ENCODE measurements at regions not wholly inside any gene's neighbourhood (a gene's known extent, or its start where the extent isn't known, plus 50 kb on each side); places are given as distances from the start of the nearest gene placed in this dataset.
"Not testable (repeated sequence)": the region's sequence is repeated elsewhere in the genome, so short reads cannot be mapped to it uniquely, and the experiment has no call there.

DNA sequence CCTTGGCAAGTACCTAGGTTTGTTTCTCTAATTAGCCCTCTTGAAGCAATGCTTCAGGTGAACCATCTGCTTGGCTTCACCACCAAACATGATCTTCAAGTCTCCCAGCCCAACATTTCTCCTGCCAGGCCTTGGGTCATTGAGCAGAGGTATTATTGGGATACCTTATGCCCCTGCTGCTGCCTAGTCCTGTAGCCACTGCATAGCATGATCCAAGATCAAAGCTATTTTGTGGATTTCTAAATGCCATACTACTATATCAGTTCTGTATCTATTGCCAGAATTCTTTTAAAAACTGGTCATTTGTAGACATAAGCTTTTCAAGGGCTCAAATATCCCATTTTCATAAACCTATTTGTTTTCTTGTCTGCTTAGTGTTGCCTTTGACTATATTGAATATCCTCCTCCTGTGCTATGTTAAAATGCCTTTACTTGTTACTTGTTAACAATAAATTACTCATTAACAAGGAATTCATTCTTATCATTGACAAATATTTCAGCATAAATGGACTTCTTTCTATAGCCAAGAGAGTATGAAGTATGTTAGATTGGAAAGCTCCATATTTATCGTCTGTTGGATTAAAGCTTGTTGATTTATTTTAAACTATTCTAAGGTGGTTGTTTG lies 204.5 kb upstream of the RBBP8 start:
- H3K27ac Mint-ChIP-seq, result no peak overlapping the region
- H3K9me3 Mint-ChIP-seq, result no peaks in the 10 kb centered on the region
- peaks cover 5% of the 10 kb centered on the region for H3K27me3 Mint-ChIP-seq (ENCODE audit: low read depth)
- no peak overlapping the region for H3K4me3 Mint-ChIP-seq
- H3K4me1 Mint-ChIP-seq (ENCODE audit: low read depth), result no peaks in the 10 kb centered on the region
- H3K36me3 Mint-ChIP-seq (ENCODE audit: low read depth), result no peaks in the 10 kb centered on the region

GRCh38 chr18:22731398-22731797 lies 201.7 kb upstream of the RBBP8 start:
- Mint-ChIP-seq H3K4me3 (no peak overlapping the region), H3K4me1 (ENCODE audit: low read depth) (no peaks in the 10 kb centered on the region), H3K27me3 (ENCODE audit: low read depth) (peaks cover 5% of the 10 kb centered on the region), H3K27ac (no peak overlapping the region), H3K36me3 (ENCODE audit: low read depth) (no peaks in the 10 kb centered on the region), H3K9me3 (no peaks in the 10 kb centered on the region)

GRCh38 chr18:22734105-22734661 lies 198.9 kb upstream of the RBBP8 start:
- H3K4me3 Mint-ChIP-seq, result no peak overlapping the region

GRCh38 chr18:22734791-22735627 lies 198.1 kb upstream of the RBBP8 start:
- no peak overlapping the region for H3K27ac Mint-ChIP-seq
- peaks cover 5% of the 10 kb centered on the region for H3K27me3 Mint-ChIP-seq (ENCODE audit: low read depth)
- peaks cover 3% of the 10 kb centered on the region for H3K4me1 Mint-ChIP-seq (ENCODE audit: low read depth)
- no peaks in the 10 kb centered on the region for H3K9me3 Mint-ChIP-seq
- H3K36me3 Mint-ChIP-seq (ENCODE audit: low read depth), result no peaks in the 10 kb centered on the region
- H3K4me3 Mint-ChIP-seq, result no peak overlapping the region

More at GRCh38 chr18:22734105-22734661, 198.9 kb upstream of the RBBP8 start:
- Mint-ChIP-seq H3K9me3 (no peaks in the 10 kb centered on the region), H3K27ac (no peak overlapping the region), H3K4me1 (ENCODE audit: low read depth) (peaks cover under 1% of the 10 kb centered on the region), H3K36me3 (ENCODE audit: low read depth) (no peaks in the 10 kb centered on the region), H3K27me3 (ENCODE audit: low read depth) (peaks cover 5% of the 10 kb centered on the region)

GRCh38 chr18:22737054-22737453 lies 196.1 kb upstream of the RBBP8 start:
- peaks cover 5% of the 10 kb centered on the region for H3K27me3 Mint-ChIP-seq (ENCODE audit: low read depth)
- no peak overlapping the region for H3K27ac Mint-ChIP-seq
- peaks cover under 1% of the 10 kb centered on the region for H3K9me3 Mint-ChIP-seq
- peaks cover 7% of the 10 kb centered on the region for H3K4me1 Mint-ChIP-seq (ENCODE audit: low read depth)
- H3K36me3 Mint-ChIP-seq (ENCODE audit: low read depth), result no peaks in the 10 kb centered on the region
- H3K4me3 Mint-ChIP-seq, result no peak overlapping the region

- no peaks in the 10 kb centered on the region for H3K27me3 Mint-ChIP-seq (ENCODE audit: low read depth)
- H3K4me3 Mint-ChIP-seq, result no peak overlapping the region
- peaks cover 4% of the 10 kb centered on the region for H3K9me3 Mint-ChIP-seq
- peaks cover 7% of the 10 kb centered on the region for H3K4me1 Mint-ChIP-seq (ENCODE audit: low read depth)
- no peaks in the 10 kb centered on the region for H3K36me3 Mint-ChIP-seq (ENCODE audit: low read depth)
- H3K27ac Mint-ChIP-seq, result no peak overlapping the region
These were observed 194.0 kb upstream of the RBBP8 start for GRCh38 chr18:22739061-22739642.

DNA sequence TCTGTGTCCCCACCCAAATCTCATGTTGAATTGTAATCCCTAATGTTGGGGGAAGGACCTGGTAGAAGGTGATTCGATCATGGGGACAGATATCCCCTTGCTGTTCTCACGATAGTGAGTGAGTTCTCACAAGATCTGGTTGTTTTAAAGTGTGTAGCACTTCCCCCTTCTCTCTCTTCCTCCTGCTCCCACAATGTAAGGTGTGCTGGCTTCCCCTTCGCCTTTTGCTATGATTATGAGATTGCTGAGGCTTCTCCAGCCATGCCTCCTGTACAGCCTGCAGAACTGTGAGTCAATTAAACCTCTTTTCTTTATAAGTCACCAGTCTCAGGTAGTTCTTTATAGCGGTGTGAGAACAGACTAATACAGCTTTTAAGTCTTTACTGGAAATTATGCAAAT lies 193.3 kb upstream of the RBBP8 start:
- no peaks in the 10 kb centered on the region for H3K27me3 Mint-ChIP-seq (ENCODE audit: low read depth)
- no peaks in the 10 kb centered on the region for H3K36me3 Mint-ChIP-seq (ENCODE audit: low read depth)
- no peak overlapping the region for H3K4me3 Mint-ChIP-seq
- H3K4me1 Mint-ChIP-seq (ENCODE audit: low read depth), result peaks cover 7% of the 10 kb centered on the region
- H3K9me3 Mint-ChIP-seq, result peaks cover 7% of the 10 kb centered on the region
- H3K27ac Mint-ChIP-seq, result no peak overlapping the region

GRCh38 chr18:22741318-22741717 lies 191.8 kb upstream of the RBBP8 start:
- Mint-ChIP-seq H3K4me3 (no peak overlapping the region), H3K9me3 (peaks cover 13% of the 10 kb centered on the region), H3K4me1 (ENCODE audit: low read depth) (peaks cover 7% of the 10 kb centered on the region), H3K27ac (no peak overlapping the region), H3K27me3 (ENCODE audit: low read depth) (peaks cover 4% of the 10 kb centered on the region), H3K36me3 (ENCODE audit: low read depth) (no peaks in the 10 kb centered on the region)

DNA sequence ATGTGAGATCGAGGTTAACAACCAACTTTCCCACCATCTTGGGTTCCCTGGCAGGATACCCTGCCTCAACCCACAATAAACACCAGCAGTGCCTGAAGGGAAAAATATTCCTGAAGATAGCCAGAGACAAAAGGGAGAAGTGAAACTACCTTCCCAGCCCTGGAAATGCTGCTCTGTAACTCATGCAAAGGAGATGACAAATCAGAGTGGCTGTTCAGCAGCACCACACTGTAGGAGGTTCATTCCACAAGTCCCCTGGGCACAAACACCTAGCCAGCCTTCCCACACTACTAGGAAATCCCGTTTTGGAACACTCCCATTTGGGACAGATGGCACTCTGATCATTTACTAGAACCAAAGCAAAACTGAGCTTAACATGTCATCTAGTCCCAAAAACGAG lies 190.7 kb upstream of the RBBP8 start:
- peaks cover 13% of the 10 kb centered on the region for H3K9me3 Mint-ChIP-seq
- no peak overlapping the region for H3K27ac Mint-ChIP-seq
- H3K4me1 Mint-ChIP-seq (ENCODE audit: low read depth), result peaks cover 7% of the 10 kb centered on the region
- H3K36me3 Mint-ChIP-seq (ENCODE audit: low read depth), result no peaks in the 10 kb centered on the region
- no peak overlapping the region for H3K4me3 Mint-ChIP-seq
- H3K27me3 Mint-ChIP-seq (ENCODE audit: low read depth), result peaks cover 7% of the 10 kb centered on the region

GRCh38 chr18:22745966-22746365 lies 187.2 kb upstream of the RBBP8 start:
- Mint-ChIP-seq H3K4me1 (ENCODE audit: low read depth) (peaks cover 3% of the 10 kb centered on the region), H3K4me3 (no peak overlapping the region), H3K36me3 (ENCODE audit: low read depth) (no peaks in the 10 kb centered on the region), H3K27me3 (ENCODE audit: low read depth) (peaks cover 11% of the 10 kb centered on the region), H3K27ac (no peak overlapping the region), H3K9me3 (peaks cover 13% of the 10 kb centered on the region)

DNA sequence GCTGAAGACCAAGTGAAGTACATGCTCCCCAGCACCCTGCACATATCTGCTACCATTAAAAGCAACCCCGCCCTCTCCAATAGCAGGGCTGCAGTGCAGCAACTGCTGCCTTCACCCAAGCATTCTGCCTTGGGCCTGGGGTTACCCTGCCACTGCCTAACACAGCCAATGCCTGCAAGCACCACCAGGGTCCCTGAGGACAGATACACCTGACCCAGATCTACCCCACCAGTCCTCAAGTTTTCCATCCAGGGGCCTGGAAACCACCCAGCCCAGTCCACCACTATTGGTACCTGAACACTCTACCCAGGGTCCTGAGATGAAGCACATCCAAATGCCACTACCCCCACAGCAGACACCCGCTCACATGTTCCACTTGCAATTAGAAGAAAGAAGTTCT lies 181.1 kb upstream of the RBBP8 start:
- no peak overlapping the region for H3K27ac Mint-ChIP-seq
- no peaks in the 10 kb centered on the region for H3K36me3 Mint-ChIP-seq (ENCODE audit: low read depth)
- H3K4me3 Mint-ChIP-seq, result no peak overlapping the region
- no peaks in the 10 kb centered on the region for H3K4me1 Mint-ChIP-seq (ENCODE audit: low read depth)
- H3K27me3 Mint-ChIP-seq (ENCODE audit: low read depth), result peaks cover 22% of the 10 kb centered on the region
- H3K9me3 Mint-ChIP-seq, result no peaks in the 10 kb centered on the region

DNA sequence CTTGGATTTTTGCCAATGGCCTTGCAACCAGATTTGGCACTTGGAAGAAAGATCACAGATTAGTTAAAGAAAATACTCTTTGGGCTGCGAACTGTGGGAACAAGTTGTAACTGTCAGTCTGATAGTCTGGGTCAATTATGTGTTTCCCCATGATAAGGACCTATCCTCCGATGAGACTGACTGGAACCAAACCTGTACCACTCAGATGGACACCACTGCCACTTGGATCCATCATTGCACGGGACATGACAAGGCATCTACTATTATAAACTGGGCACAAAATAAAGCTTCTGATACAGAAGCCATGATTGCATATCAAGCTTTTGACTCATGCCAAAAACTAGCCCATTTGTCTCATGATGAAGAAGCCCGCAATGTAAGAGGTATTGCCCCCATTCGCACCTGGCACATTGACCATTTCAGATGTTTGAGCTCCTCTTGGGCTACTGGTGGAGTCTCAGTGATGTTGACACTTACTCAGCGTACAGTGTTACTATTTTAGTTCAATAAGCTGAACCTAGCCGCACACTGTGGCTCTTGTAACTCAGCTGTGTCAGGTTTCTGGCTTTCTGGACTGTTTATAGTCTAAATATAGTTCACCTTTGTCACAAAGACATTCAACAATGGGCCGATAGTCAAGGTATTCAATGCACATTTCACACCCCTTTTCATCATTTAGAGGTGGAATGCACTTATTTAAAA lies 179.8 kb upstream of the RBBP8 start:
- Mint-ChIP-seq H3K36me3 (ENCODE audit: low read depth) (no peaks in the 10 kb centered on the region), H3K27me3 (ENCODE audit: low read depth) (peaks cover 15% of the 10 kb centered on the region), H3K27ac (no peak overlapping the region), H3K4me1 (ENCODE audit: low read depth) (no peaks in the 10 kb centered on the region), H3K4me3 (no peak overlapping the region), H3K9me3 (no peaks in the 10 kb centered on the region)

DNA sequence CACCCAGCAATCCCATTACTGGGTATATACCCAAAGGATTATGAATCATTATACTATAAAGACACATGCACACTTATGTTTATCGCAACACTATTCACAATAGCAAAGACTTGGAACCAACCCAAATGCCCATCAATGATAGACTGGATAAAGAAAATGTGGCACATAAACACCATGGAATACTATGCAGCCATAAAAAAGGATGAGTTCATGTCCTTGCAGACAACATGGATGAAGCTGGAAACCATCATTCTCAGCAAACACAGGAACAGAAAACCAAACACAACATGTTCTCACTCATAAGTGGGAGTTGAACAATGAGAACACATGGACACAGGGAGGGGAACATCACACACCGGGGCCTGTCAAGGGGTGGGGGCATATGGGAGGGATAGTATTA lies 169.1 kb upstream of the RBBP8 start:
- not testable (repeated sequence) for H3K9me3 Mint-ChIP-seq; H3K4me3 Mint-ChIP-seq; H3K27ac Mint-ChIP-seq; H3K4me1 Mint-ChIP-seq (ENCODE audit: low read depth); H3K36me3 Mint-ChIP-seq (ENCODE audit: low read depth)
- peaks cover 10% of the 10 kb centered on the region for H3K27me3 Mint-ChIP-seq (ENCODE audit: low read depth)

DNA sequence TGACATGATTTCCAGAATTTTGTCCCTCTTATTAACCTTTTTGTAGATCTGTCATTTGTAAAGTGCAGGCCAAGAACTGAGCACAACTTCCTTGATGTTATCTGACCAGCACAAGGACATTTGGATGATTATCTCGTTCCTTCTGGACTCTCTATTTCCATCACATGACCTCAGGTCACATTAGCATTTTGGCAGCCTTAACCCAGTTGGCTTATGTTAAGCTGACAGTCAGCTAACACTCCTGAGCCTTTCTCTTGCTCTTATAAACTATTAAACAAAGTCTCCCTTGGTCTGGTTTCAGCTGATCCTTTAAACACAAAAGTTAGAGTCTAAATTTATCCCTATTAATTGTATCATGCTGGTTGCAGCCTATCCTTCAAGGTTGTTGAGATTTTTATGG lies 167.2 kb upstream of the RBBP8 start:
- Mint-ChIP-seq H3K27me3 (ENCODE audit: low read depth) (peaks cover 8% of the 10 kb centered on the region), H3K4me1 (ENCODE audit: low read depth) (no peaks in the 10 kb centered on the region)

More for the DNA sequence above, 167.2 kb upstream of the RBBP8 start:
- no peaks in the 10 kb centered on the region for H3K9me3 Mint-ChIP-seq
- H3K4me3 Mint-ChIP-seq, result no peak overlapping the region
- no peaks in the 10 kb centered on the region for H3K36me3 Mint-ChIP-seq (ENCODE audit: low read depth)
- H3K27ac Mint-ChIP-seq, result no peak overlapping the region
